ENCODE measurements at regions not wholly inside any gene's neighbourhood (a gene's known extent, or its start where the extent isn't known, plus 50 kb on each side); places are given as distances from the start of the nearest gene placed in this dataset.

DNA sequence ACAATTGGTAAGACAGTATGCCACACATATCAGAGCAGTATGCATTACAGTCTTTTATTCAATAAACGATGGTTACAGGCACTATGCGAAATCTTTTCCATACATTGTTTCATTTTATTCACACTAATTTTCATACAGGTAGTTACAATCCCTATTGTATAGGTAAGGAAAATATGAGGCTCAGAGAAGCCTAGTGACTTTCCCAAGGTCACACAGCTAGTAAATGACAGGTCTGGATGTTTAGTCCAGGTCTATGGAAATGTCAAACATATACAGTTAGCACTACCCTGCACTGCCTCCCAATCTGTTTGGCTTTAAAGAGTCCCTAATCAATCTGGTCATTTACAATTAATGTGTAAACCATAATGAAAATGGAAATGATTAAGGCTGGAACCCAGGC lies 372.2 kb downstream of the MTX2 start:
- no peak overlapping the region for H3K9ac ChIP-seq (ENCODE audit: low read length)
- no peaks in the 10 kb centered on the region for H3K9me3 ChIP-seq (ENCODE audit: control insufficient read depth, low read length)
- H3K36me3 ChIP-seq (ENCODE audit: control insufficient read depth, insufficient read depth, low read length): no peaks in the 10 kb centered on the region
- peaks cover 71% of the 10 kb centered on the region for H3K27me3 ChIP-seq (ENCODE audit: control insufficient read depth, insufficient read depth, low read length)
- H3K4me1 ChIP-seq (ENCODE audit: control insufficient read depth, insufficient read depth, low read length): no peaks in the 10 kb centered on the region
- no peak overlapping the region for H3K4me3 ChIP-seq (ENCODE audit: low read length)

DNA sequence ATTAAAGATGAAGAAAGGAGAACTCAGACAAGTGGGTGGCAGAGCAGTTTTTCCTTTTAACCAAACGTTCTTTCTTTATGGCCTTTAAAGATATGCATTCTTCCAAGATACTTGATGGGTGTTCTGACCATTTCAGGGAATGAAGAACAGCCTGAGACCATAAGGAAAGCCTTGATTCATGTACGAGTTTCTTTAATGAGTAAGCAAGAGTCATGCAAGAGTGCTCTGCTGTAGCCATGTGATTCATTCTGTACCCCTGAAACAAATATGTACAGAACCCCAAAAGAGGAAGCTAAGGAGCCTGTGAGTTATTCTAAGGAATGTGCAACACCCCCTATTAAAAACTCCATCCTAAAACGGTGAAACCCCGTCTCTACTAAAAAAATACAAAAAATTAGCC lies 372.8 kb downstream of the MTX2 start:
- H3K4me1 ChIP-seq (ENCODE audit: control insufficient read depth, insufficient read depth, low read length): no peaks in the 10 kb centered on the region
- no peaks in the 10 kb centered on the region for H3K9me3 ChIP-seq (ENCODE audit: control insufficient read depth, low read length)
- no peaks in the 10 kb centered on the region for H3K36me3 ChIP-seq (ENCODE audit: control insufficient read depth, insufficient read depth, low read length)
- no peak overlapping the region for H3K4me3 ChIP-seq (ENCODE audit: low read length)
- no peak overlapping the region for H3K9ac ChIP-seq (ENCODE audit: low read length)
- peaks cover 71% of the 10 kb centered on the region for H3K27me3 ChIP-seq (ENCODE audit: control insufficient read depth, insufficient read depth, low read length)

DNA sequence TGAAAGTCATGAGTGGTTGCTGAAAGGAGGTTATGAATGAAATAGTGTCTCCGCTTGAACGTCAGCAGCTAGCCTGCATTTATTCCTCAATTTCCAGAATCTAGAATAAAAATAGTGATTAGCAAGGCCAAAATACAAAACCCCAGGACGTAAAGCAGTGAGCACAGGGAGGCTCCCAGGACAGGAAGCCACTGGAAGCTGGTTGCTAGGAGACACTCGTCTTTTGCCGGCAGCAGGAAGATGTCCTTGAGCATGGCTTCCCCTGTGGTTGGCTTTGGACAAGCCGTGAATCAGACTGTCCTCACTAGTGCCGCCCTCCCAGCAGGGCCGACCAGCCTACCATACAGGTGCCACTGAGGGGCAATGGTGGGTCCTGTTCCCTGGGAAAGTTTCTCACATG lies 374.4 kb downstream of the MTX2 start:
- Histone ChIP-seq H3K27me3 (ENCODE audit: control insufficient read depth, insufficient read depth, low read length) (peaks cover 60% of the 10 kb centered on the region), H3K9ac (ENCODE audit: low read length) (no peak overlapping the region), H3K4me1 (ENCODE audit: control insufficient read depth, insufficient read depth, low read length) (no peaks in the 10 kb centered on the region), H3K9me3 (ENCODE audit: control insufficient read depth, low read length) (no peaks in the 10 kb centered on the region), H3K36me3 (ENCODE audit: control insufficient read depth, insufficient read depth, low read length) (no peaks in the 10 kb centered on the region), H3K4me3 (ENCODE audit: low read length) (no peak overlapping the region)

DNA sequence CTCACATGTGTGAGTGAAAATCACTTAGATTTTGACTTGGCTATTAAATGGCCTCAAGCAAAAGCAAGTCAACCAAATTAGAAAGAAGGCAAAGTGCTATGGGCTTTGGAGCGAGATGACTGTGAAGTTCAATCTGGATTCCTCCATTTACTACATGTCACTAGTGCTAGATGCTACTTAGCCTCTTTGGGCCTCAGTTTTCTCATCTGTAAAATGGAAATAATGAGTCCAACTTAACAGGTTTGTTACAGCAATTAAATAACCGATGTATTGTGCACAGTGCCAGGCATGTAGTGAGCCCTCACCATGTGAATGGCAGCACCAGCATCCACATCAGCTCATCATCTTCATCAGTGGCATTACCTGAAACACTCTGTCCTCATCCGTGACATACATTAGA lies 376.3 kb downstream of the MTX2 start:
- Histone ChIP-seq H3K4me3 (ENCODE audit: low read length) (no peak overlapping the region), H3K36me3 (ENCODE audit: control insufficient read depth, insufficient read depth, low read length) (no peaks in the 10 kb centered on the region), H3K9ac (ENCODE audit: low read length) (no peak overlapping the region), H3K27me3 (ENCODE audit: control insufficient read depth, insufficient read depth, low read length) (peaks cover 48% of the 10 kb centered on the region), H3K4me1 (ENCODE audit: control insufficient read depth, insufficient read depth, low read length) (no peaks in the 10 kb centered on the region), H3K9me3 (ENCODE audit: control insufficient read depth, low read length) (no peaks in the 10 kb centered on the region)

DNA sequence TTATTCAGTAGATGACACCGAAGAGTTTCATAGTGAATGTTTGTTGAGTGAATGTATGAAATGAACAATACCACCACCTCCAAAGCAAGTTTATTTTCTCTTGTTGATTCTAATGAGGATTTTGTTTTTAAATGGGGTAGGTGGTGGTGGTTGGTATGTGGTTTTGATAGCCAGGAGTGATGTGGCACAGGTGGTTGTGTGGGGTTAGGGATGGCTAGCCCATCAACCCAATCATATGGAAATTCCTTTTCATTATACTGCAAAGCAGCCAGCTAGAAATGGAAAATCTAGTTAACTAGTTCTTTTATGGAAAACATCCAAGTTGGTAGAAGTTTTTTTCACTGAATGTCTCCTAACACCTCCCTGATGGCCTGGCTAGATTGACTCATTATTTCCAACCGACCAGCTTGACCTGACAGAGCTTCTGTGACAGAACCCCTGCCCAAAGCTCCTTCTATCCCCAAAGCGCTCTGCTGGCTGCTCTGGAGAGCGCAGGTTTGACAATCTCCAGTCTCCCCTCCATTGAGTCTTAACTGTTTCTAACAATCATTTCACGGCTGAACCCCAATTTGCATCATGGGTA lies 376.9 kb downstream of the MTX2 start:
- Histone ChIP-seq H3K4me3 (ENCODE audit: low read length) (no peak overlapping the region), H3K36me3 (ENCODE audit: control insufficient read depth, insufficient read depth, low read length) (no peaks in the 10 kb centered on the region), H3K9me3 (ENCODE audit: control insufficient read depth, low read length) (no peaks in the 10 kb centered on the region), H3K9ac (ENCODE audit: low read length) (no peak overlapping the region), H3K27me3 (ENCODE audit: control insufficient read depth, insufficient read depth, low read length) (peaks cover 47% of the 10 kb centered on the region), H3K4me1 (ENCODE audit: control insufficient read depth, insufficient read depth, low read length) (no peaks in the 10 kb centered on the region)

DNA sequence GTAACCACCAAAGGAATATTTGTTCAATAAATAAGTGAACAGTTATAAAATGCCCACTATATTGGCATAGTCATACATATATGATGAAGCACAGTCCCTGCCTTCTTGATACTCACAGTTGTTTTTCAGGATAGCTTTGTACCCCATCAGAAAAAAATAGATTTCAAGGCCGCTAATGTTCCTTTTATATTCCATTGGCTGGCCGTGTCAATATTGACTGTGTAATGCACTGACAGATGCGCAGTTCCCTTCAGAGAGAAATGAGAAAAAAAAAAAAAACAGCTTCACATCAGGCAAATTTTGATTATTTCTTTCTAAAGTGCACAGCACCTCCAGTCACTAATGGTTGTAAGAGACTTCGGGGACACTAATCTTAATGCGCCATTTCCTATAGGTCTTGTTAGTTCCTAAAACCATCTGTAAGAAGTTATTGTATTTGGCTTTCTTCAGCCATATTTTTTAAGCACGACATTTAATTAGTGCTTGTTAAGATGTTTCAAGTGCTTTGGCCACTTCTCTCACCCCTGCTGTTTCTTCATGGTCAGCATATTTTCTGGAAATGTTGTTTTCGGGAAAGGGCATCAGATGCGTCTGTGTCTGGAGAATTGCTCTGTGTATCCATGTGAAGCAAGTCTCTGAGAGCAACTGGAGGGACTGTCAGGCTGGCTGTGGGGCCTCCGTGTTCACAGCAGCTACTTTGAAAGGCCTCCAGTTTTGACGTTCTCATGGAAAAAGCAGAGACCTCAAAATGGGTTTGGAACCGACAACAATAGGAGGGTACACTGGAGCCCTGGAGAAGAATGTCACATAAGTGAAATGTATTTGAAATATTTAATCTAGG lies 378.3 kb downstream of the MTX2 start:
- Histone ChIP-seq H3K36me3 (ENCODE audit: control insufficient read depth, insufficient read depth, low read length) (no peaks in the 10 kb centered on the region), H3K9ac (ENCODE audit: low read length) (no peak overlapping the region), H3K4me3 (ENCODE audit: low read length) (no peak overlapping the region), H3K9me3 (ENCODE audit: control insufficient read depth, low read length) (no peaks in the 10 kb centered on the region), H3K27me3 (ENCODE audit: control insufficient read depth, insufficient read depth, low read length) (peaks cover 48% of the 10 kb centered on the region), H3K4me1 (ENCODE audit: control insufficient read depth, insufficient read depth, low read length) (no peaks in the 10 kb centered on the region)

DNA sequence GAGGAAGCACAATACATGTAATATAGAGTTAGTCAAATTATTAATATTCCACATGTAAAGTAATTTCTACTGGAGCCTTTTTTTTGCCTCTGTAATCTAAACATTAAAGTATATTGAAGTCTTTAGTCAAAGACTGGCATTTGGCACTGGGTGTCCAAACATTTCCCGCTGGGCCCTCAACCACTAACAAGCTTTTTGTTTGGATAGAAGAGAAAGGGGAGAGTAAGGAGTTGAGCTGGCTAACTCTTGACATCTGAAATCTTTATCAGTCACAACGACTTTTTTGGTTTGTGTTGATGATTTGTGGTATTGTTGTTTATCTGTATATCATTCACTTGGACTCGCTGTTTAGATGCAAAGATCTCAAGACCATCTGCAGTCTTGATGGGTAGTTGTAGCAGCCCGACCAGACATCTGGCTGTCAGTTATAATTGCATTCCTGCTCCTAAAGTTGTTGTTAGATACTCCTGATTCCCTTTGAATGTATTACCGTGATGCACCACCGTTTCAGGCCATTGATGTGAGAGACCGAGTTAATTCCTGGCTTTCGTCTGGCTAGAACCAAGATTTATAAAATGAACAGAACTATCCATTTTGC lies 379.6 kb downstream of the MTX2 start:
- no peak overlapping the region for H3K4me3 ChIP-seq (ENCODE audit: low read length)
- H3K36me3 ChIP-seq (ENCODE audit: control insufficient read depth, insufficient read depth, low read length): no peaks in the 10 kb centered on the region
- no peaks in the 10 kb centered on the region for H3K9me3 ChIP-seq (ENCODE audit: control insufficient read depth, low read length)
- no peak overlapping the region for H3K9ac ChIP-seq (ENCODE audit: low read length)
- H3K4me1 ChIP-seq (ENCODE audit: control insufficient read depth, insufficient read depth, low read length): no peaks in the 10 kb centered on the region
- peaks cover 42% of the 10 kb centered on the region for H3K27me3 ChIP-seq (ENCODE audit: control insufficient read depth, insufficient read depth, low read length)

DNA sequence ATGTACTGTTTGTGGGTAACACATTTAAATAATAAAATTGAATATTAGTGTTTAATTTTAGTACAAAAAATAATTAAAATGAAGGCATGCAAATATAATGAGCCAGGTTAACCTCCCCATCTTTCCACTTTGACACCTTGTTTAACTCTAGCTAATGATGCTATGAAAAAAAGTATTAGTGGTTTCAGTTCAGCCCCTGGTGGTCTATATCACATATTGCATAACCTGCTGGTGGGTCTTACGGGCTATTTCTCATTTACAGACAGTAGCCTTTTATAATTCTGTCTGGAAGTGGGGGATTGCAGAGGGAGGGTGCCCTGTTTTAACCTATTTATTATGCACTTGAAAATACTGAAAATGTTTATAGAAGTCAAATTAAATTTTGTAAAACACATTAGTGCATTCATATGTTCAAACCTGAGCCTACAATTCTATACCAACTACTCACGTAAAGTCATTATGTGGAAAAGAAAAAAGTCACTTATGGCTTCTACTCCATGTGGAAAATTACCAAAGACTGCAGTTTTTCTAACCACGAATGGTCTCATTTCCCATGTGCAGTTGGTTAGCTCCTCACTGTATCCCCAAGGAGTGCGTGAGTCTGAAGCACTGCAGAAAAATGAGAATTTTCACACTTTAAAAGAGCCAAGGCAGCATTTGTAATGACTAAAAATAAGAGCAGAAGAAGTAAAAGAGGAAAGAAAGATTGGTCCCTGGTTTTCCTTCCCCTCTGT lies 381.0 kb downstream of the MTX2 start:
- Histone ChIP-seq H3K9me3 (ENCODE audit: control insufficient read depth, low read length) (no peaks in the 10 kb centered on the region), H3K36me3 (ENCODE audit: control insufficient read depth, insufficient read depth, low read length) (no peaks in the 10 kb centered on the region), H3K4me3 (ENCODE audit: low read length) (no peak overlapping the region), H3K9ac (ENCODE audit: low read length) (no peak overlapping the region), H3K4me1 (ENCODE audit: control insufficient read depth, insufficient read depth, low read length) (no peaks in the 10 kb centered on the region), H3K27me3 (ENCODE audit: control insufficient read depth, insufficient read depth, low read length) (peaks cover 30% of the 10 kb centered on the region)

DNA sequence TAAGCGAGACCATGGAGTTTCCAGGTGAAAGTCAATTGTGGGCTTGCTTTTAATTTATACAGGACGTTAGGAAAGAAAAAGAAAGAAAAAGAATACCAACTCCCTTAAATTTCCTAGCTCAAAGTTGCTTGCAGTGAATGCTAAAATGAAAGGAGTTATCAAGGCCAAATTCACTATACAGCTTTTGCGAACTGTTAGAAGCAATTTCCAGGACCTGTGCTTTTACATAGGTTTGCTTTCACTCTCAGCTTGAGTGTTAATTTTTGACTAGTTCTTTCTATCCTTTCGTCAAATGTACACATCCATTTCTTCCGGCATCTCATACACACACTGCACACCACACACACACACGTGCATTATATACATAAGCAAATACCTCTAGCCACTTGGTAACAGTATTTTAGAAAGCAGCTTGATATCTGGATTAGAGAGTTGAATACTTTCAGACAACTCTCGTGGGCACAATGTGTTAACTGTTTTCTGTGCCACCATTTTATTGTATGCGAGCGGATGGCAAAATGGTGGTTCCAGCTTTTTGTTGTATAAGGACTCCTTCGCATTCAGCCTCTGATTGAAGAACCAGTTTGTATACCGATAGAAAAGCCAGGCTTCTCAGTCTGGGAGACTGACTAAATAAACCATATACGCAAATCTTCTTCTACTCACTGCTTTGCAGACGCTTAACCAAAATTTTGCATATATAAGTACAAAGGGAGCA lies 381.8 kb downstream of the MTX2 start:
- H3K27me3 ChIP-seq (ENCODE audit: control insufficient read depth, insufficient read depth, low read length): peaks cover 28% of the 10 kb centered on the region
- H3K4me3 ChIP-seq (ENCODE audit: low read length): no peak overlapping the region
- no peak overlapping the region for H3K9ac ChIP-seq (ENCODE audit: low read length)
- H3K9me3 ChIP-seq (ENCODE audit: control insufficient read depth, low read length): no peaks in the 10 kb centered on the region
- no peaks in the 10 kb centered on the region for H3K36me3 ChIP-seq (ENCODE audit: control insufficient read depth, insufficient read depth, low read length)
- H3K4me1 ChIP-seq (ENCODE audit: control insufficient read depth, insufficient read depth, low read length): no peaks in the 10 kb centered on the region

DNA sequence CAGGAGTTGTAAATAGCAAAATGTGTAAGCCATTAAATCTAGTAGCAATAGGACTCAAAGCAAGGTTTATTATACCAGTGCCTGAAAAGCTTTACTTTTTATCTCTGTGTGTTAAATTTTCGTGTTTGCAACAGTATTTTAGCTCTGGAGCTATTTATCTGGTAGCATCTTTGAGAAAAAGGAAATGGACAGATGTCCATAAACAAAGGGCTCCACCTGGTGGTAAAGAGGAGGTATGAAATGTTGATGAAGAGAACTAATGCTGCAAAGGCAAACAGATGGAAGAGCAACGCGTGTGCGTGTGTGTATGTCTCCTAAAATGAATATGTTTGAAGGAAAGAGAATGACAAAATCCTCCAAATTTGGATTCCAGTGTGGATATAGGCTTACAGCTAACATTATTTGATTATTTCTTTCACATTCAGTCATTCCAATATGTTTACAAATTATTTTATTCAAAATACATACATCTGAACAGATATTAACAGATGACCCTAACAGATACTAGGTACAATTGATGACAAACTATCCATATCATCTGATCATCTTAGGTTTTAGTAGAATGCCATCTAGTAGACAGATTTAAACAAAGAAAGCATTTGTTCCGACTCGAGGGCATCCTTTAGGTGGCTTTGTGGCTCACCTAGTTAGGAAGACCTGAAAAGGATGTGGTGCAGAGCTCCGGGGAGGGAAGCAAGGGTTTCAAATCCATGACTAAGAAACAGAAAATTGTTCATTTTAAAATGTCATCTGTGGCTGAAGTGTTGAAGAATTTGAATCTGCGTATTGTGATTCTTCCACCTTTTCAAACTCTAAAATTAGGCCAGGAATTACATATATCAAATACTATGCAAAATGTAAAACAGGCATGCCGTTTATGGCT lies 383.3 kb downstream of the MTX2 start:
- H3K4me1 ChIP-seq (ENCODE audit: control insufficient read depth, insufficient read depth, low read length): no peaks in the 10 kb centered on the region
- peaks cover 14% of the 10 kb centered on the region for H3K27me3 ChIP-seq (ENCODE audit: control insufficient read depth, insufficient read depth, low read length)
- no peak overlapping the region for H3K9ac ChIP-seq (ENCODE audit: low read length)
- H3K9me3 ChIP-seq (ENCODE audit: control insufficient read depth, low read length): no peaks in the 10 kb centered on the region
- H3K4me3 ChIP-seq (ENCODE audit: low read length): no peak overlapping the region
- H3K36me3 ChIP-seq (ENCODE audit: control insufficient read depth, insufficient read depth, low read length): no peaks in the 10 kb centered on the region

Measured in mucosa of stomach (tissue), 1 donor.